ENCODE measurements at regions not wholly inside any gene's neighbourhood (a gene's known extent, or its start where the extent isn't known, plus 50 kb on each side); places are given as distances from the start of the nearest gene placed in this dataset.
A peak's percentile ranks its signal among the peaks of the same experiment; 100 is the strongest.

GRCh38 chr12:92552412-92553108, 150.2 kb upstream of the PLEKHG7 start:
- no peak for DNase-seq

DNA sequence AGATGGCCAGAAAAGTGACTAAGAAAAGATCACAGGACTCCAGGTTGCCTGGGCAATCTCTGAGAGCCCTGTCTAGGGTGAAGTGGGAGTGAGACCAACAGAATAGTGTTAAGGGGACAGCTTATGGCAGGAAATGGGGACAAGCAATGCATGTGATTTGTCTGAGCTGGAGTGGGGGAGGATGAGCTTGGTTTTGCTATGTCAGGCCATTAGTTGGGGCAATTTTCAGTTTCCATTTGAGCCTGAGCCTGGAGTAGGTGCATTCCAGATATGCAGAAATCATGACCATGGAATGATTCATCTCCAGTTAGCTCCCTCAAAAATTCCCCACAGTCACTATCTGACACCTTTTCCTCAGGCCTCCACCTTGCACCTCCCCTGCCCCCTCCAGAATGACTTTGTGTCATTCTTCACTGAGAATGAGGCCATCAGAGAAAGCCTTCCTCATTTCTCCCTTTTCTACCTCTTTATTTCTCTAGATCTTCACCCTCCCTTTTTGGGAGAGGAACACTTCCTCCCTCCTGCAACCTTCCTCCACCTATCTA, 150.9 kb upstream of the PLEKHG7 start:
- no peak for DNase-seq

- DNase-seq, result no peak
Measured at GRCh38 chr12:92551210-92551609, 151.6 kb upstream of the PLEKHG7 start.

GRCh38 chr12:92550661-92551060, 152.1 kb upstream of the PLEKHG7 start:
- no peak for DNase-seq

DNA sequence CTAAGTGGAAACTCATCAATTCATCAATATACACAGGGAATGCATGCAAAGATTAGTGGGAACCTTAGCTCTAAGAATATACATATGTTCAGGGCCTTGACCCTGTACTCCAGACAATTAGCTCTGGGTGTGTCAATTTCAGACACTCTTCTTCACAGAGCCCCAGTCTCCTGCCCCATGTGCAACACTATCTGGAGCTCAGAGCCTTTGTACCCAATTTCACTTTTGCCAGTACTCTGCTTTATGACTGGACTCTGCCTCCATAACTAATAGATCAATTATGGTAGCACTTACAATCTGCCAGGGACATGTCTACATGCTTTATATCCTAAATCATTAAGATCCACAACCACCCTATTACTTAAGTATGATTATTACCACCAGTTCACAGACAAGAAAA, 152.5 kb upstream of the PLEKHG7 start:
- no peak for DNase-seq

GRCh38 chr12:92549516-92549915, 153.3 kb upstream of the PLEKHG7 start:
- no peak for DNase-seq

- DNase-seq, result no peak
Measured at GRCh38 chr12:92547906-92548305, 154.9 kb upstream of the PLEKHG7 start.

DNA sequence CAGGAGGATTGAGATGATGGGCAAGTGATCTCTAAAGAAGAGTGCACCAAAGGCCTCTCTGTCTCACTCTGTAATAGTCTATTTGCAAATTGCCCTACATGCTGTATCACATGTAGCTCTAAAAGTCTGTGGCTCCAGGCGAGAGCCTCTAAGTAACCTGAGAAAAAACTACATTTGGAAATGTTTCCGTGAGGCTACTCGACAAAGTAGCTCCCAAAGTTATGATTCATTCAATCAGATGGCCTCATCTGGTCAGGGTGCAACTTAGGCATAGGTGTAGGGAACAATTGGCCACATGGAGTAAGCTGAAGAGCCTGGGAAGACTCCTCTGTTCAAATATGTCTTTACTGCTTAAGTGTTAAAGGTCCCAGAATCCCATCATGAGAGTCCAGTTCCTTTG, 155.4 kb upstream of the PLEKHG7 start:
- DNase-seq, result no peak

DNA sequence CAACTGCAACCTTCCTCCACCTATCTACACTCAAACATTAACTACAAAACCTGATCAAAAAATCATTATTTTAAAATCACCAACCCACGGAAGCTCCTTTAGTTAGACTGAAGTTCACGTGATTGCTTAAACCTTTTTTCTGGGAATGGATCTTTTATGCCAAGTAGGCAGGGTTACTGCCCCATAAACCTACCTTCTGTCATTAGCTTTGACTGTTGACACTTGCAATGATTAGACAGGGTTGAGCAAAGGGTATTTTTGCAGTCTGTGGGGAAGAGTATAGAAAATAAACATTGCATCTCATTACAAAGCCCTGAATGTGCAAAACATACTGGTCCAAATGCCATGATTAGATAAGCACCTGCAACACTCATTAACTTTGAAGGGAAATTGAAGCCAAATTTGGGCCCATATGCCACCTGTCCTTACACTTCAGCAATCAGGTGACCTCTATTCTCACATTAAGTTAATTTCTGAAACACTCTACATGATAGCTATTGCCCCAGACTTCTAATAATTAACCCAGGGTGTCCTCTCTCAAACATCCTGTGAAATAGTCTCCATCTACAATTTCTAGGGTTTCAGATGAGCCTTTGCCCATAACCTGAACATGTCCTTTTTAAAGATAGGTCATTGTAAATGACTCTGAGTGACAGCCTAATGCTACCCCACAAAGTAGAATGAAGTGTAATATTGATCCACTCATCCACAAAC, 156.0 kb upstream of the PLEKHG7 start:
- DNase-seq, result no peak

DNA sequence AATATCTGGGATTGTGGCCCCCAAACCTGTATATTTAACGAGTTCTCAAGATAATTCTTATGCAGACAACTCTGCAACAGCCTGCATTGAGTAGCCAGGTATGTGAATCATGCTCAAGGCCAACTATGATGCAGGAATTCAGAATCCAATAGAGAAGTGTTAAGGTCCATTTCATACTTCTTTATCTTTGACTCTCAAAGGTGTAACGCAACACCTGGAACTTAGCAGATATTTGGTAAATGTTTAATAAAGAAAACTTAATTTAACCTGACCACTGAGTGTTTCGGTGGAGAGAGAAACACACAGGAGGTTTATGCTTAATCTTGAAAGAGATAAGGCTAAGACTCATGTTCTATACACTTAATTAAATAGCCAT, 156.5 kb upstream of the PLEKHG7 start:
- no peak for DNase-seq

- no peak for DNase-seq
Measured at GRCh38 chr12:92544322-92544721, 158.5 kb upstream of the PLEKHG7 start.

DNA sequence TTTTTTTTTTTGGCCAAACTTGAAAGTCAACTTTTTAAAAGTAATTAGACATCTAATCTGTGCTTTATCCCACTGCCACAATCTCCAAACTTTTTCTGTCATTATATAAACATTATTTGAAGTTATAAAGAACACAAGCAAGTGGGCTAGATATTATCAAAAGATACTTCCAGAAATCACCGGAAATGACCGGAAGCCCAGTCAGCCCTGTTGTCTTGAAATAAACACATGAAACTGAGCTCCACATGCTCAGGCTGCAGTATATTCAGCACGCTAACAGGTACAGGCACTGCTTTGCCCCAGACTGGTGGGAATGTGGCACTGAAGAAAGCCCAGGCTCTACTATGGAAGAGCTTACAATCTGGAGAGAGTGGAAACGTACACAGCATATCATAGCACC, 158.9 kb upstream of the PLEKHG7 start:
- no peak for DNase-seq

DNA sequence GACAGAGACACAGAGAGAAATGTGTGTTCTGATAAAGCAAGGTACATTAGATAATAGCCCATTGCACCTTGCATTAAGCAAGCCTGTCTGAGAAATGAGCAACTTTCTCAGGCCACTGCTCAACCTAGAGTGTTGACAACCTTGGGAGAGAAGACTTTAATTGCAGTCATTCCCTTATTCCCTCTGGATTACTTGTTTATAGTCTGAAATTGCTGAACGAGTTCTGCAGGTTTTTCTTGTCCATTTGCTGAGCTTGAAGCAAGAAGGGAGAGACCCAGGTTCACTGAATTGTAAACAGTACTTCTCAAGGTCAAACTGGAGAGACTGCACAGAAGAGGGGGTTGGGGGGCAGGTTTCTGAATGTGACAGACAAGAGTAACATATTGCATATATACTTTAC, 159.4 kb upstream of the PLEKHG7 start:
- no peak for DNase-seq

DNA sequence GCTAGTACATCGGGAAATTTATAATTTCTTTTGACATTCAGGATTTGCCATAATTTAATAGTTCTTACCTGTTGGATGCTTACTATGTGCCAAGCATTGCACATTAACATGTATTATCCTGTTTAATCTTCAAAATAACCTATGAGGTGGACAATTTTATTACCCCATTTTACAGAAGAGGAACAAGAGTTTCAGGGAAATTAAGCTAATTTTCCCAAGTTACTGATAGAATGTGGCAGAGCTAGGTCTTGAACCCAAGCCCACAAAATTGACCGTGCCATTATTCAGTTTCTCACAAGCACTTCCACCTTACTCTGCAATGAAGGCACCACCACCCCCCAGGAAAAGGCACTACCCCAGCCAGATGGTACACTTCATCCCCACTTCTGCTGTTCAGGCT, 161.1 kb upstream of the PLEKHG7 start:
- DNase-seq, result no peak

DNA sequence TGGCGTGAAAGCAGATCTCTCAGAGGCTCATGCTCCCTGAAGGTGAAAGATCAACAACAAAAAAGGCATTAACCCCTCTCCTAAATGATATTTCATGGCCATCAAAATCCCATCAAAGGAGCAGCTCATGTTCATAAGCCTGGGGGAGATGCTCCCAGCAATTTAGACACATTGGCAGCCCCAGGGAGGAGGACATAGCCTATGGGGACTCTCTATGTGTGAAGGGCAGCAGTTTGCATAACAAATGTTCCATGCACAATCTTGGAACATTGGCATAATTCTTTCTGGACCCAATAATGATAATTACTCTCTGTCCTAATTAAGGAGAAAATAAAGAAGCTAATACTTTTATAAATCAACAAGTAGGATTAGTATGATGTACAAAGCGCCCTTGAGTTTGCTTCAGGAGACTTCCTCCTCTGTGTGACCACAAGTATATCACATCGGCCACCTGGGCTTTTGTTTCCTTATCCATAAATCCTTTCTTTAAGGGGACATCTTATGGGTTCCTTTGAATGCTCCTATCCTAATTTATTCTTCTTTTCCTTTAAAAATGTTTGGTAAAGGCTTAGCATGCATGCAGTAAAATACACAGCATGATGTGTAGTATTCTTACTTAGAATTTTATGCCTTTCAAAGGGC, 161.9 kb upstream of the PLEKHG7 start:
- DNase-seq, result no peak

- peak; percentile 53 for DNase-seq
Measured at GRCh38 chr12:92539976-92540781, 162.6 kb upstream of the PLEKHG7 start.

- peak; percentile 48 for DNase-seq
Measured at GRCh38 chr12:92539110-92539749, 163.6 kb upstream of the PLEKHG7 start.

DNA sequence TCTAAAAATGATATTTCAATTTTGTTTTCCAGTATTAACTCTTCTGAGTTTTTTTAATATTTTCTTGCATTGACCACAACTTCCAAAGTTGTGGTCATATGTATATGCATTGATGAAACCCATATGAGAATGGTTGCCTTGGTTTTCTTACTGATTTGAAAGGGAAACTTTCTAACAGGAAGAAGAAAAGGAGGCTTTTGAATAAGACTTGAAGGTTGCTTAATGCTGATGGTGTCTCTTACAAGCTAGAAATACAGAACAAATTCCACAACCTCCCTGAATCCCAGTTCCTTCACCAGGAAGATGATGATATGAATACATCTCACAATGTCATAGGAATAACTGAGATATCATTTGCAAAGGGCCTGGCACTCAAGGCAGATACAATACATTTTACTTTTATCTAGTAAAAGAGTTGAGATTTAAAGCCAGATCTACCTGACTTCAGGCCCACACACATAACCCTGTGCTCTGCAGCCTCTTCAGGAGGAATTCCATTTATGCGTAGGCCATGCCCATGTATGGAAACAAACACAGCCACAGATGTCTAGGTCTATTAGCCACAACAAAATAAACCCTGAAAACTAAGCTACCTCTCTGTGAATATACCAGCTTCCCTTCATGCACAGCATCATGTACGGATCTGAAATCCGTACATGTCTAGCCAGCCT, 165.4 kb upstream of the PLEKHG7 start:
- DNase-seq, result no peak

GRCh38 chr12:92535961-92536360, 166.8 kb upstream of the PLEKHG7 start:
- no peak for DNase-seq

- DNase-seq, result no peak
Measured at GRCh38 chr12:92533280-92533890, 169.4 kb upstream of the PLEKHG7 start.

DNA sequence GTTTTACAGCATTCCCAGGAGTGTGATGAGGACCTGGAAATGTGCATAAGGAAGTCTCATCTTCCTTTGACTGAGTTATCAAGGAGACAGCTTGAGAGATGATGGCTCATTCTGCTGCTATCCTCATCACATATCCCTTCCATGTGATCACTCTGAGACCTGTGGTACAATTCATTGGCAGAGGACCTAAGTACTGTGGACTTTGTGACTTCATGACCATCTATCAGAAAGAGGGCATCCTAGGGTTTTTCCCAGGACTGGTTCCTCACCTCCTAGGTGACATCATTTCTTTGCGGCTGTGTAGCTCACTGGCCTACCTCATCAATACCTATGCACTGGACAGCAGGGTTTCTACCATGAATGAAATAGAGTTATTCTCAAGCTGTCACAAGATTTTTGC, 172.1 kb upstream of the PLEKHG7 start:
- no peak for DNase-seq

DNA sequence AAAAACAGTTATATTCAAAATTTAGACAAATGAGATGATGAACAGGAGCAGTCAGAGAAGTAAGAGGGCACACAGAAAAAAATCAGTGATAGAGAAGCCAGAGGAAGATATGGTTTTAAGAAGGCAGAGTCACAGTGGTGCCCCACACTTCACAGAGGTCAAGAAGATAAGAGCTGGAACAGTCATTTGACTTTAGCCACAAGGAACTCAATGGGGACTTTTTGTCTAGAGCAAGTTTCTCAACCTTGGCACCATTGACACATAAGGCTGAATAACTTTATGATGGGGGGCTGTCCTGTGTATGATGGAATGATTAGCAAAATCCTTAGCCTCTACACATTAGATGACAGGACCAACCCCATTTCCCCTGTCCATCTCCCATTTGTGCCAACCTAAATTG, 172.8 kb upstream of the PLEKHG7 start:
- DNase-seq, result no peak

All from CD4-positive, alpha-beta T cell treated with Interleukin-4 for 4 hours (primary cell).